Panc1 (cell line): ENCODE measurements at regions not wholly inside any gene's neighbourhood (a gene's known extent, or its start where the extent isn't known, plus 50 kb on each side); places are given as distances from the start of the nearest gene placed in this dataset.

Source experiments
- ATAC-seq: fragments of 200-7000 bp; cut with Tn5 transposase; 2 replicates; pipeline ENCODE4 v1.9.1; 2020; ENCODE audit warnings: mild to moderate bottlenecking, moderate library complexity
- BruUV-seq: library from RNA; stranded (reverse); fragments of 400-500 nt; replicated peaks from 2 replicates; lab custom pipeline; 2021; lab: Mats Ljungman, UMichigan
- CTCF ChIA-PET: fragments of 300-600 bp; sonication (Branson Sonifier 250); formaldehyde crosslinking; loops from one replicate; lab custom pipeline; 2022; ENCODE audit warnings: antibody characterized with exemption; lab: Charles Lee
- POLR2A ChIA-PET: fragments of 300-600 bp; sonication (Branson Sonifier 250); formaldehyde crosslinking; loops from one replicate; lab custom pipeline; 2022; ENCODE audit warnings: antibody characterized with exemption; lab: Charles Lee
- DNase-seq: peaks from one replicate; pipeline ENCODE4 v3.0.0-alpha.2; 2010; ENCODE audit warnings: low read depth, low spot score
- H3K27ac ChIP-seq: 2 replicates; pipeline ENCODE4 v1.5.1; 2011; ENCODE audit warnings: mild to moderate bottlenecking, low read length, inconsistent platforms
- H3K27me3 ChIP-seq: fragments of 200-500 bp; sonication (Bioruptor generic); 2 replicates; pipeline ENCODE4 v1.6.0; 2014; ENCODE audit warnings: low read length, inconsistent platforms; ENCODE audit not compliant: control insufficient read depth, insufficient read depth
- H3K36me3 ChIP-seq: fragments of 200-500 bp; sonication (Bioruptor generic); 2 replicates; pipeline ENCODE4 v1.5.1; 2014; ENCODE audit warnings: inconsistent platforms, mild to moderate bottlenecking, low read length, moderate library complexity; ENCODE audit not compliant: control insufficient read depth, insufficient read depth
- H3K4me1 ChIP-seq: 2 replicates; pipeline ENCODE4 v1.5.1; 2011; ENCODE audit warnings: inconsistent platforms, mild to moderate bottlenecking, low read length, moderate library complexity; ENCODE audit not compliant: control insufficient read depth, insufficient read depth
- H3K4me3 ChIP-seq, 2 experiments: 2 replicates each; pipeline ENCODE4 v1.5.1; 2011 to 2012; ENCODE audit warnings: low read depth in 2 of 2, low read length in 2 of 2, mild to moderate bottlenecking in 2 of 2, inconsistent platforms in 1 of 2, moderate library complexity in 1 of 2
- H3K9me3 ChIP-seq: fragments of 200-500 bp; sonication (Bioruptor generic); 2 replicates; pipeline ENCODE4 v1.5.1; 2014; ENCODE audit warnings: low read depth, mild to moderate bottlenecking, inconsistent platforms, low read length, moderate library complexity; ENCODE audit not compliant: control insufficient read depth, insufficient read depth
- CTCF ChIP-seq: fragments of 450-650 bp; IDR thresholded peaks from 2 replicates; pipeline ENCODE4 v1.5.1; 2017; ENCODE audit warnings: mild to moderate bottlenecking
- POLR2AphosphoS5 ChIP-seq: IDR thresholded peaks from 2 replicates; pipeline ENCODE4 v1.6.1; 2012; ENCODE audit warnings: mild to moderate bottlenecking, low read depth, low read length, moderate library complexity
- REST ChIP-seq, 2 experiments: IDR thresholded peaks; 2 replicates each; pipeline ENCODE4 v1.6.1; 2011 to 2012; ENCODE audit warnings: low read depth in 2 of 2, control low read depth in 1 of 2, low read length in 1 of 2, mild to moderate bottlenecking in 1 of 2, moderate library complexity in 1 of 2; ENCODE audit not compliant: insufficient read depth in 1 of 2
- SIN3A ChIP-seq: IDR thresholded peaks from 2 replicates; pipeline ENCODE4 v1.6.1; 2012; ENCODE audit warnings: low read depth, mild to moderate bottlenecking, low read length, moderate library complexity, borderline replicate concordance; ENCODE audit not compliant: insufficient read depth
- TCF7L2 ChIP-seq: IDR thresholded peaks from 2 replicates; pipeline ENCODE4 v1.6.1; 2011; ENCODE audit warnings: mild to moderate bottlenecking, low read depth, low read length, inconsistent platforms
- in situ Hi-C: cut with HindIII; loops from 2 replicates; pipeline ENCODE4 v1.10.0; 2016; ENCODE audit warnings: low sequenced_read_pairs, low pct_unique_long_range_greater_than_20kb
- intact Hi-C: fragments of 100-400 bp; cut with micrococcal nuclease; formaldehyde crosslinking; loops from one replicate; pipeline ENCODE4 v1.10.0; 2022; ENCODE audit not compliant: unreplicated experiment

GRCh38 chr3:46130631-46131310 is 77.3 kb downstream of the CCR1 start:
- in situ Hi-C loops: no loop called here
- ATAC-seq: no peak
- ChIA-PET CTCF (no interaction called here), POLR2A (no interaction called here)
- Histone ChIP-seq H3K9me3 (no peaks in the 10 kb centered on the region), H3K4me1 (no peaks in the 10 kb centered on the region), H3K27ac (no peak overlapping the region), H3K27me3 (no peaks in the 10 kb centered on the region), H3K4me3 (no peak overlapping the region), H3K36me3 (no peaks in the 10 kb centered on the region)
- TF ChIP-seq REST (IDR thresholded peaks at IDR 0.05; ENCODE audit: insufficient read depth in 1 of 2, low read depth in 2 of 2, low read length in 1 of 2) (no peak), SIN3A (no peak), POLR2AphosphoS5 (no peak), TCF7L2 (no peak), CTCF (no peak)
- intact Hi-C loops: no loop called here
- no peak for DNase-seq
- no TSS peak for BruUV-seq

- no peaks in the 10 kb centered on the region for H3K4me1 ChIP-seq
- H3K27me3 ChIP-seq: no peaks in the 10 kb centered on the region
- ATAC-seq: no peak
- BruUV-seq: no TSS peak
- H3K9me3 ChIP-seq: no peaks in the 10 kb centered on the region
- no peak for DNase-seq
- H3K27ac ChIP-seq: no peak overlapping the region
- no peak for TF ChIP-seq TCF7L2
- TF ChIP-seq REST (IDR thresholded peaks at IDR 0.05; ENCODE audit: insufficient read depth in 1 of 2, low read depth in 2 of 2, low read length in 1 of 2): no peak
- TF ChIP-seq CTCF: no peak
- TF ChIP-seq POLR2AphosphoS5: no peak
- TF ChIP-seq SIN3A: no peak
- no peaks in the 10 kb centered on the region for H3K36me3 ChIP-seq
- intact Hi-C loops (no loop called here), in situ Hi-C loops (no loop called here)
- H3K4me3 ChIP-seq: no peak overlapping the region
- POLR2A ChIA-PET: no interaction called here
- CTCF ChIA-PET: no interaction called here
Observed at GRCh38 chr3:46129588-46130272, 78.4 kb downstream of the CCR1 start.
